Choroid plexus epithelial cell (primary cell): ENCODE measurements at regions not wholly inside any gene's neighbourhood (a gene's known extent, or its start where the extent isn't known, plus 50 kb on each side); places are given as distances from the start of the nearest gene placed in this dataset.
A peak's percentile ranks its signal among the peaks of the same experiment; 100 is the strongest.

Experiments used
- DNase-seq: peaks from one replicate; pipeline ENCODE4 v3.0.0-alpha.2; 2010; ENCODE audit warnings: low read depth
- H3K4me3 ChIP-seq: 2 replicates; pipeline ENCODE4 v1.5.1; 2011; ENCODE audit warnings: low read depth, mild to moderate bottlenecking, control low read depth, low read length, moderate library complexity
- CTCF ChIP-seq: conservative IDR thresholded peaks from 2 replicates; pipeline ENCODE4 v1.5.1; 2011; ENCODE audit warnings: low read depth, mild to moderate bottlenecking, control low read depth, inconsistent platforms, low read length, moderate library complexity

GRCh38 chr6:139659711-139660110, 285.3 kb upstream of the CITED2 start:
- no peak for TF ChIP-seq CTCF
- DNase-seq, result no peak
- no peak overlapping the region for H3K4me3 ChIP-seq

GRCh38 chr6:139659196-139659595, 284.7 kb upstream of the CITED2 start:
- no peak for TF ChIP-seq CTCF
- DNase-seq, result no peak

GRCh38 chr6:139657119-139657518, 282.7 kb upstream of the CITED2 start:
- no peak for TF ChIP-seq CTCF
- DNase-seq, result no peak
- no peak overlapping the region for H3K4me3 ChIP-seq

More at GRCh38 chr6:139659196-139659595, 284.7 kb upstream of the CITED2 start:
- no peak overlapping the region for H3K4me3 ChIP-seq

GRCh38 chr6:139655783-139656705, 281.6 kb upstream of the CITED2 start:
- no peak for TF ChIP-seq CTCF
- H3K4me3 ChIP-seq, result no peak overlapping the region
- DNase-seq, result peak; percentile 35

GRCh38 chr6:139654888-139655782, 280.7 kb upstream of the CITED2 start:
- no peak for TF ChIP-seq CTCF
- no peak overlapping the region for H3K4me3 ChIP-seq
- DNase-seq, result no peak

- DNase-seq, result no peak
- no peak for TF ChIP-seq CTCF
- no peak overlapping the region for H3K4me3 ChIP-seq
These were observed 279.9 kb upstream of the CITED2 start for GRCh38 chr6:139654309-139654708.
